DOHH2 (cell line): ENCODE measurements at regions not wholly inside any gene's neighbourhood (a gene's known extent, or its start where the extent isn't known, plus 50 kb on each side); places are given as distances from the start of the nearest gene placed in this dataset.
"Not testable (repeated sequence)": the region's sequence is repeated elsewhere in the genome, so short reads cannot be mapped to it uniquely, and the experiment has no call there.

Source experiments
- H3F3A ChIP-seq: fragments of 200-600 bp; sonication (generic), shearing (Covaris generic); 2 replicates; pipeline ENCODE4 v1.6.0; 2016; ENCODE audit warnings: antibody characterized with exemption, mild to moderate bottlenecking; ENCODE audit not compliant: control insufficient read depth, insufficient read depth
- H3K27ac ChIP-seq: fragments of 200-600 bp; sonication (generic); 2 replicates; pipeline ENCODE4 v1.5.1; 2014; ENCODE audit warnings: low read depth, mild to moderate bottlenecking, low read length, moderate library complexity
- H3K27me3 ChIP-seq: fragments of 200-600 bp; sonication (generic); 2 replicates; pipeline ENCODE4 v1.6.1; 2014; ENCODE audit warnings: mild to moderate bottlenecking, low read length, mixed read lengths; ENCODE audit not compliant: control insufficient read depth
- H3K36me3 ChIP-seq: fragments of 200-600 bp; sonication (generic); 2 replicates; pipeline ENCODE4 v1.6.1; 2014; ENCODE audit warnings: mild to moderate bottlenecking, low read length, moderate library complexity, mixed read lengths; ENCODE audit not compliant: control insufficient read depth
- H3K4me1 ChIP-seq: fragments of 200-600 bp; sonication (generic); 2 replicates; pipeline ENCODE4 v1.6.1; 2014; ENCODE audit warnings: mild to moderate bottlenecking, low read length, mixed read lengths; ENCODE audit not compliant: control insufficient read depth
- H3K4me2 ChIP-seq: fragments of 200-600 bp; sonication (generic); 2 replicates; pipeline ENCODE4 v1.6.0; 2014; ENCODE audit warnings: mild to moderate bottlenecking, low read length, moderate library complexity
- H3K4me3 ChIP-seq: fragments of 200-600 bp; sonication (generic); 2 replicates; pipeline ENCODE4 v1.5.1; 2014; ENCODE audit warnings: mild to moderate bottlenecking, low read length, mixed read lengths
- H3K79me2 ChIP-seq: fragments of 200-600 bp; sonication (generic); 2 replicates; pipeline ENCODE4 v1.6.1; 2014; ENCODE audit warnings: mild to moderate bottlenecking, low read length, mixed read lengths; ENCODE audit not compliant: control insufficient read depth
- H3K9me2 ChIP-seq: fragments of 200-600 bp; sonication (generic); replicated peaks from 2 replicates; pipeline ENCODE4 v1.6.1; 2014; ENCODE audit warnings: mild to moderate bottlenecking, low read length, mixed read lengths; ENCODE audit not compliant: control insufficient read depth
- H3K9me3 ChIP-seq: fragments of 200-600 bp; sonication (generic); 2 replicates; pipeline ENCODE4 v1.6.1; 2014; ENCODE audit warnings: antibody characterized with exemption, low read length, mixed read lengths; ENCODE audit not compliant: control insufficient read depth, insufficient read depth
- H4K20me1 ChIP-seq: fragments of 200-600 bp; sonication (generic); 2 replicates; pipeline ENCODE4 v1.6.0; 2014; ENCODE audit warnings: low read depth, mild to moderate bottlenecking, antibody characterized with exemption, low read length, moderate library complexity; ENCODE audit not compliant: control insufficient read depth, insufficient read depth
- EZH2phosphoT487 ChIP-seq: fragments of 200-600 bp; sonication (generic); IDR thresholded peaks from 2 replicates; pipeline ENCODE4 v1.6.1; 2017; ENCODE audit warnings: borderline replicate concordance, mild to moderate bottlenecking, antibody characterized with exemption, low read length, moderate library complexity, mixed read lengths
- TF ChIP-seq, protein P1 (sequence below): fragments of 200-600 bp; sonication (generic); IDR thresholded peaks from one replicate; pipeline ENCODE4 v1.5.1; 2014; ENCODE audit warnings: antibody characterized with exemption, mild to moderate bottlenecking, low read depth, low read length; ENCODE audit not compliant: poor library complexity, severe bottlenecking

DNA sequence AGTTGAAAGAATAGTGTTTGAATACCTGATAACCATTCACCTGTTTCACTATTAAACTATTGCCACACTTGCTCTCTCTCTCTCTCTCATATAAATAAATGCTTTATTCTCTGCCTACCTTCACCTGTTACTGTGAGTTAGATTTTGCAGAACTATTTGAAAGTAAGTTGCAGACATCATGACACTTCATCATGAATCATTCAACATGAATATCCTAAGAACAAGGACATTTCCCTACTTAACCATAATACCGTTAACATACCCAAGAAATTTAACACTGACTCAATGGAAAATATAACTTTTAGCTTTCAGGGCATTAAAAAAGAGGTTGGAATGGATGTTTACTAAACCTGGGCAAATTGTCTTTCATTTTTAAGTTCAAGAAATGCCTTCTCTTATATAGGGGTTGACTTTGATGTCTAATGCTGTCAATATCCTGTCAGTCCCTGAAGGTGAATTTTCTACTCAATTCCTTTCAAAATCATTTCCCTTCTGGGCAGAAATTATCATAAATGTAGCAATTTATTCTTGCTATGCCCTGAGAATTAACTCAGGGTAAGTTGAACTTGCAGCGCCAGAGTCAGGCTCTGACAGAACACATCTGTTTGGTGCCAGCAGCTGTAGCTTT lies 582.6 kb upstream of the TLE4 start:
- Histone ChIP-seq H3K4me3 (no peak overlapping the region), H3K4me2 (no peak overlapping the region), H3F3A (no peaks in the 10 kb centered on the region), H4K20me1 (no peaks in the 10 kb centered on the region), H3K79me2 (no peaks in the 10 kb centered on the region), H3K4me1 (no peaks in the 10 kb centered on the region), H3K36me3 (no peaks in the 10 kb centered on the region), H3K27me3 (no peaks in the 10 kb centered on the region), H3K9me3 (no peaks in the 10 kb centered on the region), H3K9me2 (no peaks in the 10 kb centered on the region), H3K27ac (no peak overlapping the region)
- TF ChIP-seq EZH2phosphoT487, result no peak
- TF ChIP-seq, protein P1, sequence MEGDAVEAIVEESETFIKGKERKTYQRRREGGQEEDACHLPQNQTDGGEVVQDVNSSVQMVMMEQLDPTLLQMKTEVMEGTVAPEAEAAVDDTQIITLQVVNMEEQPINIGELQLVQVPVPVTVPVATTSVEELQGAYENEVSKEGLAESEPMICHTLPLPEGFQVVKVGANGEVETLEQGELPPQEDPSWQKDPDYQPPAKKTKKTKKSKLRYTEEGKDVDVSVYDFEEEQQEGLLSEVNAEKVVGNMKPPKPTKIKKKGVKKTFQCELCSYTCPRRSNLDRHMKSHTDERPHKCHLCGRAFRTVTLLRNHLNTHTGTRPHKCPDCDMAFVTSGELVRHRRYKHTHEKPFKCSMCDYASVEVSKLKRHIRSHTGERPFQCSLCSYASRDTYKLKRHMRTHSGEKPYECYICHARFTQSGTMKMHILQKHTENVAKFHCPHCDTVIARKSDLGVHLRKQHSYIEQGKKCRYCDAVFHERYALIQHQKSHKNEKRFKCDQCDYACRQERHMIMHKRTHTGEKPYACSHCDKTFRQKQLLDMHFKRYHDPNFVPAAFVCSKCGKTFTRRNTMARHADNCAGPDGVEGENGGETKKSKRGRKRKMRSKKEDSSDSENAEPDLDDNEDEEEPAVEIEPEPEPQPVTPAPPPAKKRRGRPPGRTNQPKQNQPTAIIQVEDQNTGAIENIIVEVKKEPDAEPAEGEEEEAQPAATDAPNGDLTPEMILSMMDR, result no peak

DNA sequence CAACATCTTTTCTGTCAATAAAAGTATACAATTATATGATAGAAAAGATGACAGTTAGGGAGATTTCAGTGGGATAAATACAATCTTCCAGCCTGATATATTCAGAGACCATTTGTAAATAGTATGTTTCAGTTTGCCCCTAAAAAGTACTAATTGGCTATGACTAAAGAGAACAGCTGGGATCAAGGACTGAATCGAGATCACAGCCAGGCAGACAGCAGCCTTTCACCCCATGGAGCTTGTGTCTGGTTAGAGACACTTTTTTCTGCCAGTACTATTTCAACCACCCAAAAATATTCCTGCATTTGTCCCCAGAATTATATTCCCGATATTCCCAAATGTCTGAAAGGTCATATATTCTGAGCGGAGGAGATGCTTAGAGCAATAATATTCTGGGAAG lies 577.3 kb upstream of the TLE4 start:
- no peaks in the 10 kb centered on the region for H3K36me3 ChIP-seq
- H3K27me3 ChIP-seq, result peaks cover 2% of the 10 kb centered on the region; the same call in 1 of the 2 replicates
- no peaks in the 10 kb centered on the region for H3K4me1 ChIP-seq
- H3K79me2 ChIP-seq, result no peaks in the 10 kb centered on the region
- H3K4me3 ChIP-seq, result no peak overlapping the region
- H3F3A ChIP-seq, result no peaks in the 10 kb centered on the region
- no peaks in the 10 kb centered on the region for H3K9me2 ChIP-seq
- no peak overlapping the region for H3K4me2 ChIP-seq
- no peak for TF ChIP-seq EZH2phosphoT487
- TF ChIP-seq, protein P1, result no peak
- H4K20me1 ChIP-seq, result no peaks in the 10 kb centered on the region
- no peaks in the 10 kb centered on the region for H3K9me3 ChIP-seq
- no peak overlapping the region for H3K27ac ChIP-seq

DNA sequence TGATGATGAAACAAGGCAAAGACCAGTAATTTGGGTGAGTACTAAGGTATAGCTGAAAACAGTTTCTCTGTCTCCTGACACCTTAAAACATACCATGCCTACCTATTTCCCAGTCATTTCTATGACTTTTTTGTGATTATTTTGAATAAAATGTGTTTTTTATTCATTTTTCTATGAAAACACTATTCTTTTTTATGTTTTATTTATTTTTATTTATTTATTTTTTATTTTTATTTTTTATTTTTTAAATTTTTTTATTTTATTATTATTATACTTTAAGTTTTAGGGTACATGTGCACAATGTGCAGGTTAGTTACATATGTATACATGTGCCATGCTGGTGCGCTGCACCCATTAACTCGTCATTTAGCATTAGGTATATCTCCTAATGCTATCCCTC lies 576.8 kb upstream of the TLE4 start:
- H3K4me3 ChIP-seq, H4K20me1 ChIP-seq, H3F3A ChIP-seq, H3K27ac ChIP-seq, H3K4me2 ChIP-seq, H3K27me3 ChIP-seq, H3K4me1 ChIP-seq, H3K79me2 ChIP-seq, H3K36me3 ChIP-seq, H3K9me3 ChIP-seq, H3K9me2 ChIP-seq: not testable (repeated sequence)

DNA sequence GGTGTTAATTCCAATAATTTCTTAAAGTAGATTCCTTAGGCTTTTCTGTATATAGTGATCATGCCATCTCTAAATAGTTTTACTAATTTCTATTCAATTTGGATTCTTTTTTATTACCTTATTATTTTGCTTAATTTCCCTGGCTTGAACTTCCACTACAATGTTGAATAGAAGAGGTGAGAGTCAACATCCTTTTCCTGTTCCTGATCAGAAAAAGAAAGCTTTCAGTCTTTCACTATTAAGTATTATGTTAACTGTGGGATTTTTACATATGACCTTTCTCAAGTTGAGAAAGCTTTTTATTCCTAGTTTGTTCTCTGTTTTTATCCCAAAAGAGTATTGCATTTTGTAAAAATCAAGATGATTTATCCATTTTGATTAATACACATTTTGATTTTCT lies 574.5 kb upstream of the TLE4 start:
- Histone ChIP-seq H3K4me3 (no peak overlapping the region), H3K36me3 (no peaks in the 10 kb centered on the region), H4K20me1 (no peaks in the 10 kb centered on the region), H3K9me2 (no peaks in the 10 kb centered on the region), H3K4me2 (no peak overlapping the region), H3K27me3 (peaks cover 2% of the 10 kb centered on the region; the same call in 1 of the 2 replicates), H3K27ac (no peak overlapping the region), H3K4me1 (no peaks in the 10 kb centered on the region), H3K9me3 (no peaks in the 10 kb centered on the region), H3F3A (no peaks in the 10 kb centered on the region), H3K79me2 (no peaks in the 10 kb centered on the region)
- TF ChIP-seq EZH2phosphoT487, result no peak
- TF ChIP-seq, protein P1, result no peak
